ENCODE measurements at regions not wholly inside any gene's neighbourhood (a gene's known extent, or its start where the extent isn't known, plus 50 kb on each side); places are given as distances from the start of the nearest gene placed in this dataset.

DNA sequence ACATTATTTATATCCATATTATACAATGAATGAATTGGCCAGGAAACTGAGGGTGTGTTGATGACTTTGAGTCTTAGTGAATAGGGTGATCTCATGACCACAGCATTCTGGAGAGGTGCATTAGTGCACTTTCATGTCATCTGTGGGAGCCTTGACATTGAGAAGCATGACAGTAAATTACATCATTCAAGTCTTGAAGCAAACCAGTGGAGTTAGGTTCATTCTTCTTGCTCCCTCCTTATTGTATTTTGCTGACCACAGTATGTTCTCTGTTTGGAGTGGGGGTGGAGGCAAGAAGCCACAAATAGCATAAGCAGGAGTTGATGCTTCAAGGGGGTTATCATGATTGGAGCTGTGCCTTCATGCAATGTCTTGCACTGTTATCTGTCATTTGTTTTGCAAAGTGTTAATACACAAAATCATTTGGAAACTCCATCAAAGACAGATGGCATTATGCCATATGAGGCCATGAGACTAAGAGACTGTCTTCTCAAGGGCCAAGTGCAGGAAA is 680.2 kb downstream of the NYAP2 start:
- Histone ChIP-seq H3K4me2 (ENCODE audit: low read length) (no peak overlapping the region), H3K4me3 (ENCODE audit: low read depth, low read length) (no peak overlapping the region), H3K79me2 (no peaks in the 10 kb centered on the region), H3K36me3 (ENCODE audit: control insufficient read depth, insufficient read depth, low read length) (no peaks in the 10 kb centered on the region), H3K9ac (no peak overlapping the region), H3K27me3 (ENCODE audit: control insufficient read depth, insufficient read depth, low read length) (no peaks in the 10 kb centered on the region), H3K9me3 (ENCODE audit: control insufficient read depth, low read length) (no peaks in the 10 kb centered on the region), H3K4me1 (peaks cover 6% of the 10 kb centered on the region), H2AFZ (no peak overlapping the region), H3K27ac (no peak overlapping the region)
- TF ChIP-seq, protein P1, sequence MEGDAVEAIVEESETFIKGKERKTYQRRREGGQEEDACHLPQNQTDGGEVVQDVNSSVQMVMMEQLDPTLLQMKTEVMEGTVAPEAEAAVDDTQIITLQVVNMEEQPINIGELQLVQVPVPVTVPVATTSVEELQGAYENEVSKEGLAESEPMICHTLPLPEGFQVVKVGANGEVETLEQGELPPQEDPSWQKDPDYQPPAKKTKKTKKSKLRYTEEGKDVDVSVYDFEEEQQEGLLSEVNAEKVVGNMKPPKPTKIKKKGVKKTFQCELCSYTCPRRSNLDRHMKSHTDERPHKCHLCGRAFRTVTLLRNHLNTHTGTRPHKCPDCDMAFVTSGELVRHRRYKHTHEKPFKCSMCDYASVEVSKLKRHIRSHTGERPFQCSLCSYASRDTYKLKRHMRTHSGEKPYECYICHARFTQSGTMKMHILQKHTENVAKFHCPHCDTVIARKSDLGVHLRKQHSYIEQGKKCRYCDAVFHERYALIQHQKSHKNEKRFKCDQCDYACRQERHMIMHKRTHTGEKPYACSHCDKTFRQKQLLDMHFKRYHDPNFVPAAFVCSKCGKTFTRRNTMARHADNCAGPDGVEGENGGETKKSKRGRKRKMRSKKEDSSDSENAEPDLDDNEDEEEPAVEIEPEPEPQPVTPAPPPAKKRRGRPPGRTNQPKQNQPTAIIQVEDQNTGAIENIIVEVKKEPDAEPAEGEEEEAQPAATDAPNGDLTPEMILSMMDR (IDR thresholded peaks at IDR 0.05), result no peak

DNA sequence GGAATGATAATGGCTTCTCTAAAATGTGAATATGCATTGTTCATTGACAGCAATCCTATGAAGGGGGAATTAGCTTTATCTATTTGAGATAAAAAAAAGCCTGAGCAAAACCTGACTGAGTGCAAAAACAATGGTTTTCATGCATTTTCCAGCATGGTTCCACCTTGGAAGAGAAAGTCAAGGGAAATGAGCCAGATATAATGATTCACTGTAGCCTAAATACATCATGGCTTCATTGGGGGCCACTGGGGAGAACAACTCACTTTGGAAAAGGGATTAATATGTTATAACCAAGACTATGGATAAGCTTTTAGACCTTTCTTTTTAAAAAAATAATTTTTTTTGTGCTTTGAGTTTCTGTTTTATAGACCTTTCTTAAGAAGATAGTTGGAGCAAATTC is 679.7 kb downstream of the NYAP2 start:
- Histone ChIP-seq H3K4me2 (ENCODE audit: low read length) (no peak overlapping the region), H2AFZ (no peak overlapping the region), H3K27ac (no peak overlapping the region), H3K4me3 (ENCODE audit: low read depth, low read length) (no peak overlapping the region), H3K79me2 (no peaks in the 10 kb centered on the region), H3K9ac (no peak overlapping the region), H3K4me1 (peaks cover 6% of the 10 kb centered on the region), H3K9me3 (ENCODE audit: control insufficient read depth, low read length) (no peaks in the 10 kb centered on the region), H3K27me3 (ENCODE audit: control insufficient read depth, insufficient read depth, low read length) (no peaks in the 10 kb centered on the region), H3K36me3 (ENCODE audit: control insufficient read depth, insufficient read depth, low read length) (no peaks in the 10 kb centered on the region)
- TF ChIP-seq, protein P1 (IDR thresholded peaks at IDR 0.05), result no peak

GRCh38 chr2:226078666-226079065 is 679.2 kb downstream of the NYAP2 start:
- TF ChIP-seq, protein P1 (IDR thresholded peaks at IDR 0.05), result no peak
- no peaks in the 10 kb centered on the region for H3K79me2 ChIP-seq

DNA sequence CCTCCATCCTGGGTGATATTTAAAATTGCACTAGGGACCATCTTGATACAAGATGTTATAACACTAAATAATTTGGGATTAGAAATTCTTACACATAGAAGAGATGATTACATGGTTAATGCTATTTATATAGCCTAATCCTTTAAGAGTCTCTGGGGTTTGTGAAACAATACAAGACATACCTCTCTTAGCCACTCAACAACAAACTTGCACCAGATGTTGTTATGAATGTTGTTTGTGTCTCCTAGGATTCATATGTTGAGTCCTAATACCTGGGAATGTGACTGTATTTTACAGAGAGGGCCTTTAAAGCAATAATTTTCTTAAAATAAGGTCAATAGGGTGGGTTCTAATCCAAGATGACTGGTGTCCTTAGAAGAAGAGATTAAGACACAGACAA is 678.3 kb downstream of the NYAP2 start:
- H3K27me3 ChIP-seq (ENCODE audit: control insufficient read depth, insufficient read depth, low read length), result no peaks in the 10 kb centered on the region
- TF ChIP-seq, protein P1 (IDR thresholded peaks at IDR 0.05), result no peak
- H3K79me2 ChIP-seq, result no peaks in the 10 kb centered on the region
- no peak overlapping the region for H3K4me3 ChIP-seq (ENCODE audit: low read depth, low read length)
- peaks cover 6% of the 10 kb centered on the region for H3K4me1 ChIP-seq
- H3K9ac ChIP-seq, result no peak overlapping the region
- no peak overlapping the region for H3K27ac ChIP-seq
- H3K4me2 ChIP-seq (ENCODE audit: low read length), result no peak overlapping the region
- no peaks in the 10 kb centered on the region for H3K9me3 ChIP-seq (ENCODE audit: control insufficient read depth, low read length)
- H3K36me3 ChIP-seq (ENCODE audit: control insufficient read depth, insufficient read depth, low read length), result no peaks in the 10 kb centered on the region
- no peak overlapping the region for H2AFZ ChIP-seq

More at GRCh38 chr2:226078666-226079065, 679.2 kb downstream of the NYAP2 start:
- H3K4me1 ChIP-seq, result peaks cover 6% of the 10 kb centered on the region
- H3K9ac ChIP-seq, result no peak overlapping the region
- H3K4me3 ChIP-seq (ENCODE audit: low read depth, low read length), result no peak overlapping the region
- no peaks in the 10 kb centered on the region for H3K36me3 ChIP-seq (ENCODE audit: control insufficient read depth, insufficient read depth, low read length)
- no peak overlapping the region for H3K27ac ChIP-seq
- H3K4me2 ChIP-seq (ENCODE audit: low read length), result no peak overlapping the region
- no peaks in the 10 kb centered on the region for H3K27me3 ChIP-seq (ENCODE audit: control insufficient read depth, insufficient read depth, low read length)
- H2AFZ ChIP-seq, result no peak overlapping the region
- no peaks in the 10 kb centered on the region for H3K9me3 ChIP-seq (ENCODE audit: control insufficient read depth, low read length)

DNA sequence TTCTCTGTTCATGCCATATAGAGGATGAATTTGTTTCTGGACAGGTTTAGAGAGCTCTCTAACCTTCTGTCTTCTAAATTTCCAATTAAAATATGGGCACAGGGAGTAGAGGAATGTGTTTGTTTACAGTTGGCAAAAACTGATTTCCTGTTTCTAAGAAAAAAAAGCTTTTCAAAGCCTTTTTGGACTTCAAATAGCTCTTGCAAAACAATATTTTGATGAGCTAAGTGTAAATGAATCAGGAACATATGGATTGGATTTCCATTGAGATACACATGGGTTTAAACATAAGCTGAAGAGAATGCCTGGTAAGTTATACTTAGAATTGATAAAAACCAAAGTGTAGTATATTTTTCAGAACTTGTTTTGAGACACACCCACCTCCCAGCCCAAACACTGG is 677.5 kb downstream of the NYAP2 start:
- Histone ChIP-seq H3K9me3 (ENCODE audit: control insufficient read depth, low read length) (no peaks in the 10 kb centered on the region), H3K79me2 (no peaks in the 10 kb centered on the region), H2AFZ (no peak overlapping the region), H3K9ac (no peak overlapping the region), H3K4me3 (ENCODE audit: low read depth, low read length) (no peak overlapping the region), H3K4me2 (ENCODE audit: low read length) (no peak overlapping the region), H3K4me1 (peaks cover 6% of the 10 kb centered on the region), H3K27ac (no peak overlapping the region), H3K36me3 (ENCODE audit: control insufficient read depth, insufficient read depth, low read length) (no peaks in the 10 kb centered on the region), H3K27me3 (ENCODE audit: control insufficient read depth, insufficient read depth, low read length) (no peaks in the 10 kb centered on the region)
- TF ChIP-seq, protein P1 (IDR thresholded peaks at IDR 0.05), result no peak
